ENCODE measurements at regions not wholly inside any gene's neighbourhood (a gene's known extent, or its start where the extent isn't known, plus 50 kb on each side); places are given as distances from the start of the nearest gene placed in this dataset.

DNA sequence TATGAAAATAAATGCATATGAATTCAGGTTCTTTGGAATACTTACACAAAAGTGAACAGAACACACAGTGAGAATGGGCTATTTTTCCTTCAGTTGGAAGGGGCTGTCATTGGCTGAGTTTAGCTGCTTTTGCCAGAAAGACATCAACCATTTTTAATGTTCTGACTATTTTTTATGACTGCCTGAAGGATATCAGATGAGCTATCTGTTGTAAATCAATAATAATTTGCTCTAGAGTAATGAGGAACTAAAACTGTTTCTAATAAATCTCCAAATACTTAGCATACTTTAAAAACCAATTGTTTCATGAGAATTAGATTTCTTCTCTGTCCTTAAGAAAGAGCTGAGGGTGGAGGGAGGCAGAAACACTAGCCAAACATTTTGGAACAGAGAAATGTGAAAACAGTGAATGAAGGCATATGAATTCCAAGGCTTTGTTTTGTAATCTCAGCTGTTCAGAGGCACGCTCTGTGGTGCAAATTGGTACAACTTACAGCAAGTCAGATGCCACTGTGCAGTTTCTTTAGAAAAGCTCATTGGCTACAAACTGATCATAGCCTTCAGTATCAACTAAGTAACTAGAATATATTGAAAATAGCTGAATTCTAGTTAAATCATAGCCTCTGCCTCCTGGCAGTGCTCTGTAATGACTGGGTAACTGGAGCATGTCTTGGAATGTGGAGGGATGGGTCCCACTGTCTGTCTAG is 228.9 kb upstream of the JAG1 start:
- no peak for TF ChIP-seq ZFP30 (CRISPR knock-in tag; IDR thresholded peaks at IDR 0.05)
- TF ChIP-seq, protein P1, sequence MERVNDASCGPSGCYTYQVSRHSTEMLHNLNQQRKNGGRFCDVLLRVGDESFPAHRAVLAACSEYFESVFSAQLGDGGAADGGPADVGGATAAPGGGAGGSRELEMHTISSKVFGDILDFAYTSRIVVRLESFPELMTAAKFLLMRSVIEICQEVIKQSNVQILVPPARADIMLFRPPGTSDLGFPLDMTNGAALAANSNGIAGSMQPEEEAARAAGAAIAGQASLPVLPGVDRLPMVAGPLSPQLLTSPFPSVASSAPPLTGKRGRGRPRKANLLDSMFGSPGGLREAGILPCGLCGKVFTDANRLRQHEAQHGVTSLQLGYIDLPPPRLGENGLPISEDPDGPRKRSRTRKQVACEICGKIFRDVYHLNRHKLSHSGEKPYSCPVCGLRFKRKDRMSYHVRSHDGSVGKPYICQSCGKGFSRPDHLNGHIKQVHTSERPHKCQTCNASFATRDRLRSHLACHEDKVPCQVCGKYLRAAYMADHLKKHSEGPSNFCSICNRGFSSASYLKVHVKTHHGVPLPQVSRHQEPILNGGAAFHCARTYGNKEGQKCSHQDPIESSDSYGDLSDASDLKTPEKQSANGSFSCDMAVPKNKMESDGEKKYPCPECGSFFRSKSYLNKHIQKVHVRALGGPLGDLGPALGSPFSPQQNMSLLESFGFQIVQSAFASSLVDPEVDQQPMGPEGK (CRISPR knock-in tag; IDR thresholded peaks at IDR 0.05; ENCODE audit: borderline replicate concordance), result no peak
- TF ChIP-seq, protein P2, sequence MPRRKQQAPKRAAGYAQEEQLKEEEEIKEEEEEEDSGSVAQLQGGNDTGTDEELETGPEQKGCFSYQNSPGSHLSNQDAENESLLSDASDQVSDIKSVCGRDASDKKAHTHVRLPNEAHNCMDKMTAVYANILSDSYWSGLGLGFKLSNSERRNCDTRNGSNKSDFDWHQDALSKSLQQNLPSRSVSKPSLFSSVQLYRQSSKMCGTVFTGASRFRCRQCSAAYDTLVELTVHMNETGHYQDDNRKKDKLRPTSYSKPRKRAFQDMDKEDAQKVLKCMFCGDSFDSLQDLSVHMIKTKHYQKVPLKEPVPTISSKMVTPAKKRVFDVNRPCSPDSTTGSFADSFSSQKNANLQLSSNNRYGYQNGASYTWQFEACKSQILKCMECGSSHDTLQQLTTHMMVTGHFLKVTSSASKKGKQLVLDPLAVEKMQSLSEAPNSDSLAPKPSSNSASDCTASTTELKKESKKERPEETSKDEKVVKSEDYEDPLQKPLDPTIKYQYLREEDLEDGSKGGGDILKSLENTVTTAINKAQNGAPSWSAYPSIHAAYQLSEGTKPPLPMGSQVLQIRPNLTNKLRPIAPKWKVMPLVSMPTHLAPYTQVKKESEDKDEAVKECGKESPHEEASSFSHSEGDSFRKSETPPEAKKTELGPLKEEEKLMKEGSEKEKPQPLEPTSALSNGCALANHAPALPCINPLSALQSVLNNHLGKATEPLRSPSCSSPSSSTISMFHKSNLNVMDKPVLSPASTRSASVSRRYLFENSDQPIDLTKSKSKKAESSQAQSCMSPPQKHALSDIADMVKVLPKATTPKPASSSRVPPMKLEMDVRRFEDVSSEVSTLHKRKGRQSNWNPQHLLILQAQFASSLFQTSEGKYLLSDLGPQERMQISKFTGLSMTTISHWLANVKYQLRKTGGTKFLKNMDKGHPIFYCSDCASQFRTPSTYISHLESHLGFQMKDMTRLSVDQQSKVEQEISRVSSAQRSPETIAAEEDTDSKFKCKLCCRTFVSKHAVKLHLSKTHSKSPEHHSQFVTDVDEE (CRISPR knock-in tag; IDR thresholded peaks at IDR 0.05), result no peak
- no peak for TF ChIP-seq TCF4 (CRISPR knock-in tag; IDR thresholded peaks at IDR 0.05; ENCODE audit: borderline replicate concordance)
